ENCODE measurements at regions not wholly inside any gene's neighbourhood (a gene's known extent, or its start where the extent isn't known, plus 50 kb on each side); places are given as distances from the start of the nearest gene placed in this dataset.

- no peak for DNase-seq
- H3K27me3 ChIP-seq (replicated peaks) = no peaks in the 10 kb centered on the region
- TF ChIP-seq, protein P1, sequence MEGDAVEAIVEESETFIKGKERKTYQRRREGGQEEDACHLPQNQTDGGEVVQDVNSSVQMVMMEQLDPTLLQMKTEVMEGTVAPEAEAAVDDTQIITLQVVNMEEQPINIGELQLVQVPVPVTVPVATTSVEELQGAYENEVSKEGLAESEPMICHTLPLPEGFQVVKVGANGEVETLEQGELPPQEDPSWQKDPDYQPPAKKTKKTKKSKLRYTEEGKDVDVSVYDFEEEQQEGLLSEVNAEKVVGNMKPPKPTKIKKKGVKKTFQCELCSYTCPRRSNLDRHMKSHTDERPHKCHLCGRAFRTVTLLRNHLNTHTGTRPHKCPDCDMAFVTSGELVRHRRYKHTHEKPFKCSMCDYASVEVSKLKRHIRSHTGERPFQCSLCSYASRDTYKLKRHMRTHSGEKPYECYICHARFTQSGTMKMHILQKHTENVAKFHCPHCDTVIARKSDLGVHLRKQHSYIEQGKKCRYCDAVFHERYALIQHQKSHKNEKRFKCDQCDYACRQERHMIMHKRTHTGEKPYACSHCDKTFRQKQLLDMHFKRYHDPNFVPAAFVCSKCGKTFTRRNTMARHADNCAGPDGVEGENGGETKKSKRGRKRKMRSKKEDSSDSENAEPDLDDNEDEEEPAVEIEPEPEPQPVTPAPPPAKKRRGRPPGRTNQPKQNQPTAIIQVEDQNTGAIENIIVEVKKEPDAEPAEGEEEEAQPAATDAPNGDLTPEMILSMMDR (IDR thresholded peaks at IDR 0.05; ENCODE audit: low read depth, low read length, missing control alignments) = no peak
- no peak overlapping the region for H3K4me3 ChIP-seq (ENCODE audit: low read depth, low read length)
- in situ Hi-C loops (cut with HindIII; ENCODE audit: low pct_ligation_motif_present, low sequenced_read_pairs) = no loop called here
- no peaks in the 10 kb centered on the region for H3K36me3 ChIP-seq (replicated peaks)
- H3K27ac ChIP-seq = no peak overlapping the region
These were observed 306.2 kb downstream of the PIK3R1 start for GRCh38 chr5:68521776-68522175.

- peak overlapping the region; percentile 9 for H3K27ac ChIP-seq
- DNase-seq = no peak
- H3K4me3 ChIP-seq (ENCODE audit: low read depth, low read length) = no peak overlapping the region
- in situ Hi-C loops (cut with HindIII; ENCODE audit: low pct_ligation_motif_present, low sequenced_read_pairs) = no loop called here
- TF ChIP-seq, protein P1 (IDR thresholded peaks at IDR 0.05; ENCODE audit: low read depth, low read length, missing control alignments) = no peak
- no peaks in the 10 kb centered on the region for H3K27me3 ChIP-seq (replicated peaks)
- no peaks in the 10 kb centered on the region for H3K36me3 ChIP-seq (replicated peaks)
These were observed 307.3 kb downstream of the PIK3R1 start for GRCh38 chr5:68522863-68523262.

GRCh38 chr5:68528821-68529273, 313.3 kb downstream of the PIK3R1 start:
- peak; percentile 20 for DNase-seq
- no peak overlapping the region for H3K4me3 ChIP-seq (ENCODE audit: low read depth, low read length)
- H3K27ac ChIP-seq = no peak overlapping the region
- H3K27me3 ChIP-seq (replicated peaks) = no peaks in the 10 kb centered on the region
- H3K36me3 ChIP-seq (replicated peaks) = no peaks in the 10 kb centered on the region
- TF ChIP-seq, protein P1 (IDR thresholded peaks at IDR 0.05; ENCODE audit: low read depth, low read length, missing control alignments) = no peak
- in situ Hi-C loops (cut with HindIII; ENCODE audit: low pct_ligation_motif_present, low sequenced_read_pairs) = no loop called here

GRCh38 chr5:68529581-68529980, 314.0 kb downstream of the PIK3R1 start:
- H3K36me3 ChIP-seq (replicated peaks) = no peaks in the 10 kb centered on the region
- H3K4me3 ChIP-seq (ENCODE audit: low read depth, low read length) = no peak overlapping the region
- TF ChIP-seq, protein P1 (IDR thresholded peaks at IDR 0.05; ENCODE audit: low read depth, low read length, missing control alignments) = no peak
- DNase-seq = no peak
- H3K27me3 ChIP-seq (replicated peaks) = no peaks in the 10 kb centered on the region
- in situ Hi-C loops (cut with HindIII; ENCODE audit: low pct_ligation_motif_present, low sequenced_read_pairs) = no loop called here
- H3K27ac ChIP-seq = no peak overlapping the region

GRCh38 chr5:68531970-68532369, 316.4 kb downstream of the PIK3R1 start:
- no peak for DNase-seq
- Histone ChIP-seq H3K27me3 (replicated peaks) (no peaks in the 10 kb centered on the region), H3K4me3 (ENCODE audit: low read depth, low read length) (no peak overlapping the region), H3K36me3 (replicated peaks) (no peaks in the 10 kb centered on the region), H3K27ac (no peak overlapping the region)
- TF ChIP-seq, protein P1 (IDR thresholded peaks at IDR 0.05; ENCODE audit: low read depth, low read length, missing control alignments) = no peak
- in situ Hi-C loops (cut with HindIII; ENCODE audit: low pct_ligation_motif_present, low sequenced_read_pairs) = no loop called here

GRCh38 chr5:68533051-68533450, 317.5 kb downstream of the PIK3R1 start:
- Histone ChIP-seq H3K27ac (no peak overlapping the region), H3K4me3 (ENCODE audit: low read depth, low read length) (no peak overlapping the region), H3K27me3 (replicated peaks) (no peaks in the 10 kb centered on the region), H3K36me3 (replicated peaks) (no peaks in the 10 kb centered on the region)
- in situ Hi-C loops (cut with HindIII; ENCODE audit: low pct_ligation_motif_present, low sequenced_read_pairs) = no loop called here
- TF ChIP-seq, protein P1 (IDR thresholded peaks at IDR 0.05; ENCODE audit: low read depth, low read length, missing control alignments) = no peak
- no peak for DNase-seq
